Stomach (tissue), 4 donors: ENCODE measurements at regions not wholly inside any gene's neighbourhood (a gene's known extent, or its start where the extent isn't known, plus 50 kb on each side); places are given as distances from the start of the nearest gene placed in this dataset.

Experiments used
- CTCF ChIP-seq, 7 experiments: fragments of 450-650 bp in 4 of 7; fragments of 200-600 bp in 3 of 7; sonication (generic) in 3 of 7; IDR thresholded peaks; one replicate each; pipeline ENCODE4 v1.5.1; 2016 to 2019; ENCODE audit warnings: antibody characterized with exemption in 7 of 7, control low read depth in 2 of 7, mild to moderate bottlenecking in 1 of 7
- POLR2A ChIP-seq, 4 donors: fragments of 450-650 bp; IDR thresholded peaks; one replicate each; pipeline ENCODE4 v1.6.1; 2016; ENCODE audit warnings: antibody characterized with exemption in 4 of 4, control low read depth in 2 of 4, mild to moderate bottlenecking in 1 of 4, moderate library complexity in 1 of 4

- no peak for TF ChIP-seq CTCF (IDR thresholded peaks at IDR 0.05)
- TF ChIP-seq POLR2A (IDR thresholded peaks at IDR 0.05), result no peak
Observed at GRCh38 chr17:27404676-27405075, 51.6 kb upstream of the KSR1 start.
